ENCODE measurements at regions not wholly inside any gene's neighbourhood (a gene's known extent, or its start where the extent isn't known, plus 50 kb on each side); places are given as distances from the start of the nearest gene placed in this dataset.

- no peak for TF ChIP-seq HSF4 (CRISPR knock-in tag; IDR thresholded peaks at IDR 0.05; ENCODE audit: borderline replicate concordance)
- no peak for TF ChIP-seq HDGF (IDR thresholded peaks at IDR 0.05)
- TF ChIP-seq CHD2 (IDR thresholded peaks at IDR 0.05; ENCODE audit: low read depth, low read length) = peak; percentile 88
- TF ChIP-seq CBX5 (IDR thresholded peaks at IDR 0.05; ENCODE audit: borderline replicate concordance, low read depth) = no peak
- TF ChIP-seq MIER1 (IDR thresholded peaks at IDR 0.05; ENCODE audit: low read depth) = no peak
Observed at GRCh38 chr6:120005292-120005976, 655.9 kb upstream of the MAN1A1 start (continued).

- DNase-seq (ENCODE audit: extremely low read depth in 1 of 4, low spot score in 3 of 4) (peak in 1 of 4 experiments; percentile 13), FAIRE-seq (no peak), ATAC-seq (peak; percentile 87)
- H3K9ac ChIP-seq (ENCODE audit: insufficient read depth in 1 of 2, low read depth in 2 of 2, low read length in 2 of 2) = no peak overlapping the region
- CTCF ChIA-PET (ENCODE audit: low intra/inter-chr PET ratio) = no interaction called here
- POLR2A ChIA-PET = interaction anchor here (0.6 to 0.7 kb wide), 2 partner anchors 19 to 639 kb away, joined by 3 to 5 read pairs; no protein-coding TSS in a partner anchor
- H3K36me3 ChIP-seq (ENCODE audit: control insufficient read depth, insufficient read depth, low read length) = no peaks in the 10 kb centered on the region
- no peaks in the 10 kb centered on the region; a peak in 1 of 5 replicates for H3K4me1 ChIP-seq (replicated peaks in 1 of 2; ENCODE audit: control insufficient read depth in 2 of 2, insufficient read depth in 2 of 2, low read length in 2 of 2)
- in situ Hi-C loops (cut with MboI) = no loop called here
- intact Hi-C loops (cut with micrococcal nuclease) = no loop called here
- no peak overlapping the region for H3K4me3 ChIP-seq
- no peaks in the 10 kb centered on the region for H3K27me3 ChIP-seq (ENCODE audit: control insufficient read depth in 2 of 2, insufficient read depth in 2 of 2, low read length in 2 of 2)
- no peak overlapping the region for H3K27ac ChIP-seq (ENCODE audit: extremely low read depth, low read depth, low read length)
- H2AFZ ChIP-seq (ENCODE audit: low read depth, low read length) = no peak overlapping the region
- no TSS peak for BruUV-seq (replicated peaks)
- H3K9me1 ChIP-seq (ENCODE audit: control insufficient read depth, insufficient read depth, low read length) = no peaks in the 10 kb centered on the region
- H4K20me1 ChIP-seq (replicated peaks; ENCODE audit: control insufficient read depth, insufficient read depth, low read length) = no peaks in the 10 kb centered on the region
- H3K4me2 ChIP-seq (ENCODE audit: insufficient read depth, low read length) = no peak overlapping the region
- H3K79me2 ChIP-seq (ENCODE audit: control insufficient read depth, insufficient read depth, low read length) = no peaks in the 10 kb centered on the region
- 0% methylated on average over 3 of the region's 3 CpGs for WGBS (ENCODE audit: insufficient coverage, low coverage, missing lambda C conversion rate)
- H3K9me3 ChIP-seq (replicated peaks; ENCODE audit: control insufficient read depth, insufficient read depth, low read depth, low read length) = no peaks in the 10 kb centered on the region
- TF ChIP-seq ATF3 (IDR thresholded peaks at IDR 0.05) (peak; percentile 21; the same call in 1 of the 2 replicates), ATF3 (CRISPR knock-in tag; conservative IDR thresholded peaks at IDR 0.05) (no peak), FOSL1 (tag; conservative IDR thresholded peaks at IDR 0.05) (peak; percentile 55), CTCF (IDR thresholded peaks at IDR 0.05 in 2 of 3, conservative IDR thresholded peaks at IDR 0.05 in 1 of 3; ENCODE audit: insufficient read depth in 2 of 3, low read depth in 1 of 3, low read length in 3 of 3) (peak; percentile 12 to 30 (median 29); a peak in 3 of 6 replicates), JUND (IDR thresholded peaks at IDR 0.05; ENCODE audit: borderline replicate concordance, low read depth, low read length) (0 out of 2 replicates have a peak, but pooled peaks have one; percentile 14), JUND (tag; IDR thresholded peaks at IDR 0.05; ENCODE audit: borderline replicate concordance, low read depth, low read length) (no peak), TEAD1 (CRISPR knock-in tag; IDR thresholded peaks at IDR 0.05) (no peak), ZFPM2 (CRISPR knock-in tag; IDR thresholded peaks at IDR 0.05) (no peak), BRF2 (IDR thresholded peaks at IDR 0.05; ENCODE audit: borderline replicate concordance, insufficient read depth, insufficient read length) (no peak), ZNF655 (CRISPR knock-in tag; IDR thresholded peaks at IDR 0.05) (no peak)
Observed at GRCh38 chr6:119986934-119987549, 637.5 kb upstream of the MAN1A1 start.
